ENCODE measurements at regions not wholly inside any gene's neighbourhood (a gene's known extent, or its start where the extent isn't known, plus 50 kb on each side); places are given as distances from the start of the nearest gene placed in this dataset.
"Not testable (repeated sequence)": the region's sequence is repeated elsewhere in the genome, so short reads cannot be mapped to it uniquely, and the experiment has no call there.

GRCh38 chr17:5975661-5976060, 94.5 kb upstream of the WSCD1 start:
- DNase-seq = peak; percentile 33

- peak; percentile 22 for DNase-seq
Observed at GRCh38 chr17:5976251-5976650, 93.9 kb upstream of the WSCD1 start.

DNA sequence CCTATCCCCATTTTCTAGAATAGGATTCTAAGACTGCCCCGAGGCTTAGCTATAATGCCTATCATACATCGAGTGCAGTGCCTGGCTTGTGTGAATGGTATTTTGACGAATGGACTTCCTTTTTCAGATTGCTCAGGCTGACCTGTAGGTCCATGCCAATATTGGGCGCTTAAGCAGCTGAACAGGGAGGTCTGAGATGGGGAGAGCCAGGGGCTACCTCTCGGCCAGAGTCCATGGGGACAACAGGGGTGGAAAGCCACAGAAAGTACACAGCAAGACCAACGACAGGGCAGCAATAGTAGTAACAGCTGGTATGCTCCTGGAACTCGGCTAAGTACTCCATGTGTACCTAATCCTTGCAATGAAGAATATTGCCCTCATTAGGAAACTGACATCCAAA, 91.7 kb upstream of the WSCD1 start:
- no peak for DNase-seq

GRCh38 chr17:5980941-5981340, 89.2 kb upstream of the WSCD1 start:
- DNase-seq = no peak

GRCh38 chr17:5986644-5987043, 83.5 kb upstream of the WSCD1 start:
- DNase-seq = no peak

DNA sequence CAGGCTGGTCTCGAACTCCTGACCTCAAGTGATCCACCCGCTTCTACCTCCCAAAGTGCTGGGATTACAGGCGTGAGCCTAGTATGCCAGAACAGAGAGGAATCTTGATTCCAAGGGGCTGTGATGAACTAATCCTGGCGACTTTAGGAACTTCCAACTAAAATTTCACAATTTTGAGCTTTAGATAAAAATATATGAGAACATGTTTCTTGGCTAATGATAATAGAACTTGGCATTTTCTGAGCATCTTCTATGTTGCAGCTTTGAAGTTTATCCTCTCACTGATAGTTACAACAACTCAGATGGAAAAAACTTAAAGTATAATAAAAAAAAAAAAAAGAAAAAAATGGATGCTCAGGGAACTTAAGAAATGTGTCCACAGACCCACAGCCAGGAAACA, 69.8 kb upstream of the WSCD1 start:
- DNase-seq = no peak

DNA sequence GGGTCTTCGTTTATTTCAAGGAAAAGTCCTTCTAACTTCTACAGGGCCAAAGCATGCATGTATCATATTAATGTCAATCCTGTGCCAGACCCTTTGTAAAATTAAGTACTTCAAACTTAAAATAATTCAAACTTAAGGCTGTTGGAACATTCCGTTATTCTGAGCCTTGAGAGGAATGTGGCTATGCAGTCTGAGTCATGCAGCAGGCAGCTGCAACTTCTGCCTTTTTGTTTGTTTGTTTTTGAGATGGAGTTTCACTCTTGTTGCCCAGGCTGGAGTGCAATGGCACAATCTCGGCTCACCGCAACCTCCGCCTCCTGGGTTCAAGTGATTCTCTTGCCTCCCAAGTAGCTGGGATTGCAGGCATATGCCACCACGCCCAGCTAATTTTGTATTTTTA, 67.0 kb upstream of the WSCD1 start:
- DNase-seq = not testable (repeated sequence)

- DNase-seq = no peak
Observed at GRCh38 chr17:6005939-6006338, 64.2 kb upstream of the WSCD1 start.

GRCh38 chr17:6011206-6011605, 59.0 kb upstream of the WSCD1 start:
- no peak for DNase-seq

DNA sequence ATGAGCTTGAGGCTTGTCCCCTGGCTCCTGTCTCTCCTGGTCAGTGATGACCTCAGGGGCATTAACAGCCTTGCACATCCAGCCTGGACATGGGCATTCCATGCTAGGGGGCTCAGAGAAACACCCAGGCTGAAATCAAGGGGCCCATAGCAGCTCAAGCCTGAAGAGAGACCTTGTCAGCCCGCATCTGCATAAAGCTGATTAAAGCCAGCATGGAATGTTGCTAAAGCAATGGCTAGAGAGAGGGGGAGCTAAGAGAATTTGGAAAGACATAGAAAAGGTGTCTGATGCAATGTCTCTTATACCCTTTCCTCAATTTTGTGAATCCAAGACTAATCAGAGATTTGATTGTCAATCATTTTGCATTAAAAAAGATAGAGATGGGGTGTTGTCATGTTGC, 51.4 kb upstream of the WSCD1 start:
- DNase-seq = no peak

GRCh38 chr17:6019959-6020358, 50.2 kb upstream of the WSCD1 start:
- no peak for DNase-seq

DNA sequence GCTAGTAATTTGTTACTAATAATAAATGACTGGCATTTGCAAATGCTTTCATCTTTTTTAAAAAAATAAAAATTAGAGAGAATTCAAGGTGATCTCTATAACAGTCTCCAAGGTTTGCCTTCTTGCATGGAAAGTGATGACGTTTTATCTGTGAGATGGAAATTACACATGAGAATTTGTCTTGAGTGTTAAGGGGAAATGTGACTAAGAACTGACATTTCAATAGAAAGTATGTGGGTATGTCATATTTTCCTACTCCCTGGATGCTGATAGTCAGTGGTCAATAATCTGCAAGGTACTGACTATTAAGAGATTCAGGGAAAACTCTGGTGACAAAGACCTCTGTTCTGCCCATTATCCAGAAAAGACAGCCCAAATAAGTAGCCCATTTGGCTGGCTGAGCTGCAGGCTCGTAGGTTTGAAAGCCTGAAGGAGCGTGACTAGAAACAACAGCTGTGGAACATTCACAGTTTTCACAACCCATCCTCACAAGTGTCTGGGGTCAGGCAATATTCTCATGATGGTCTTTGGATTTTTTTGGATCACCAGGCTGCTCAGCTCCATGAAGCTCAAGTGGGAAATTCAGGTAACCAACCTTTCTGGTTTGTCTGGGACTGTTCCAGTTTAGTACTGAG, 49.7 kb upstream of the WSCD1 start:
- DNase-seq = no peak

All from femur (tissue), 1 donor.